ENCODE measurements at regions not wholly inside any gene's neighbourhood (a gene's known extent, or its start where the extent isn't known, plus 50 kb on each side); places are given as distances from the start of the nearest gene placed in this dataset.

DNA sequence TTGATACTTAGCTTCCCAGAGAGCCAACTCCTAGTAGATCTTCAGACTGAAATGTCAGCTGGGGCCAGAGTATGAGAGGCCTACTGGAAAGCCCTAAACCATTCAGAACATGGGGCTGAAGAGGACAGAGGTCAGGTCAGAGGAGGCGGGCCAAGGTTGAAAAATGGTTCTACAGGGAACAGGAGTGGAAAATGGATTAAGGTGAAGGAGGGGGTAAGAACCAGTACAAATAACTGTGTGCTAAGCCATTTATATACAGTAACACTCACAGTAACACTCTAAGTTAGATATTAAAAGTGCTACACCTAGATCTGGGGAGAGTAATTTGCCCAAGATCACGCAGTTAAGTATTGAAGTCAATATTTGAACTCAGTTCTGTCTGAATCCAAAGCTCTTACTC lies 313.2 kb upstream of the MAP3K7 start:
- TF ChIP-seq, protein P1, sequence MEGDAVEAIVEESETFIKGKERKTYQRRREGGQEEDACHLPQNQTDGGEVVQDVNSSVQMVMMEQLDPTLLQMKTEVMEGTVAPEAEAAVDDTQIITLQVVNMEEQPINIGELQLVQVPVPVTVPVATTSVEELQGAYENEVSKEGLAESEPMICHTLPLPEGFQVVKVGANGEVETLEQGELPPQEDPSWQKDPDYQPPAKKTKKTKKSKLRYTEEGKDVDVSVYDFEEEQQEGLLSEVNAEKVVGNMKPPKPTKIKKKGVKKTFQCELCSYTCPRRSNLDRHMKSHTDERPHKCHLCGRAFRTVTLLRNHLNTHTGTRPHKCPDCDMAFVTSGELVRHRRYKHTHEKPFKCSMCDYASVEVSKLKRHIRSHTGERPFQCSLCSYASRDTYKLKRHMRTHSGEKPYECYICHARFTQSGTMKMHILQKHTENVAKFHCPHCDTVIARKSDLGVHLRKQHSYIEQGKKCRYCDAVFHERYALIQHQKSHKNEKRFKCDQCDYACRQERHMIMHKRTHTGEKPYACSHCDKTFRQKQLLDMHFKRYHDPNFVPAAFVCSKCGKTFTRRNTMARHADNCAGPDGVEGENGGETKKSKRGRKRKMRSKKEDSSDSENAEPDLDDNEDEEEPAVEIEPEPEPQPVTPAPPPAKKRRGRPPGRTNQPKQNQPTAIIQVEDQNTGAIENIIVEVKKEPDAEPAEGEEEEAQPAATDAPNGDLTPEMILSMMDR (IDR thresholded peaks at IDR 0.05; ENCODE audit: low read depth, low read length), result no peak
- no peak for TF ChIP-seq MYC (IDR thresholded peaks at IDR 0.05; ENCODE audit: low read depth, low read length)
- TF ChIP-seq MAX (IDR thresholded peaks at IDR 0.05; ENCODE audit: low read depth, low read length), result no peak
- TF ChIP-seq POLR2A (IDR thresholded peaks at IDR 0.05; ENCODE audit: extremely low read depth, insufficient read length), result no peak
